HG02870 (cell line): ENCODE measurements at regions not wholly inside any gene's neighbourhood (a gene's known extent, or its start where the extent isn't known, plus 50 kb on each side); places are given as distances from the start of the nearest gene placed in this dataset.

ENCODE experiments used
- ATAC-seq: cut with Tn5 transposase; IDR thresholded peaks from one replicate; pipeline ENCODE4 v1.9.1; 2021; ENCODE audit warnings: mild to moderate bottlenecking, moderate library complexity; ENCODE audit not compliant: unreplicated experiment

DNA sequence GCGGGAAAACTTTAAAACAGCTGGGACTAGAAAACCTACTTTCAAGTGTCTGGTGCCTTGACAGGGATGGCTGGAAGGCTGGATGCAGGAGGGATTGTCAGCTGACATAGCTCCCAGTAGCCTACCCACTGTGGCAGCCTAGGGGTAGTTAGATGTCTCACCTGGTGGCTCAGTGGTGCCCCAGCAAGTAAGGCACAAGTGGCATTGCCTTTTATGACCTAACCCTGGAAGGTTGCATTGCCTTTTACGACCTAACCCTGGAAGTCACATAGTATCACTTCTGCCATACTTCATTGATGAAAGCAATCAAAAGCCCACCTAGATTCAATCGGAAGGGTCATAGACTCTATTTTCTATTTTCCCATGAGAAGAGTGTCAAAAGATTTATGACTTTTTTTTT is 724.7 kb upstream of the TBX3 start:
- ATAC-seq = no peak

GRCh38 chr12:115407723-115408122 is 723.7 kb upstream of the TBX3 start:
- no peak for ATAC-seq

GRCh38 chr12:115407036-115407435 is 723.1 kb upstream of the TBX3 start:
- ATAC-seq = no peak

GRCh38 chr12:115405471-115405860 is 721.5 kb upstream of the TBX3 start:
- no peak for ATAC-seq

GRCh38 chr12:115404761-115405470 is 720.9 kb upstream of the TBX3 start:
- ATAC-seq = no peak

GRCh38 chr12:115403689-115404088 is 719.7 kb upstream of the TBX3 start:
- ATAC-seq = no peak

DNA sequence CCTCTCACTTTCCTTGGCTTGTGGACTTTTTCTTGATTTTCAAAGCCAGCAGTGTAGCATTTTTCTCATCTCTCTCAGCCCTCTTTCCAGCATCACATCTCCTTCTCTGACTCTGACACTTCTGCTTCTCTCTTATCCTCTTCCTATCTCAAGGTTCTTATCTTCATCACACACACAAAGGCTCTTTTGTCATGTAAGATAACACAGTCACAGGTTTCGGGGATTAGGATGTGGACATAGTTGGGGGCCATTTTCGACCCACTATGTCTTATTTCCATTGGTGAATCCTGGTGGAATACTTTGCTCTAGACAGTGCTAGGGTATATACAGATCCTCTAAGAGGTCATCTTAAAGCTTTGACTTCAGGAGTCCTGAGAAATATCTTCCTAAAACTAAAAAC is 719.3 kb upstream of the TBX3 start:
- ATAC-seq = no peak

- ATAC-seq = no peak
These were observed 718.6 kb upstream of the TBX3 start for GRCh38 chr12:115402443-115403180.

GRCh38 chr12:115401761-115402160 is 717.8 kb upstream of the TBX3 start:
- no peak for ATAC-seq

GRCh38 chr12:115400011-115400410 is 716.0 kb upstream of the TBX3 start:
- no peak for ATAC-seq

- ATAC-seq = no peak
These were observed 714.4 kb upstream of the TBX3 start for GRCh38 chr12:115398311-115398781.

DNA sequence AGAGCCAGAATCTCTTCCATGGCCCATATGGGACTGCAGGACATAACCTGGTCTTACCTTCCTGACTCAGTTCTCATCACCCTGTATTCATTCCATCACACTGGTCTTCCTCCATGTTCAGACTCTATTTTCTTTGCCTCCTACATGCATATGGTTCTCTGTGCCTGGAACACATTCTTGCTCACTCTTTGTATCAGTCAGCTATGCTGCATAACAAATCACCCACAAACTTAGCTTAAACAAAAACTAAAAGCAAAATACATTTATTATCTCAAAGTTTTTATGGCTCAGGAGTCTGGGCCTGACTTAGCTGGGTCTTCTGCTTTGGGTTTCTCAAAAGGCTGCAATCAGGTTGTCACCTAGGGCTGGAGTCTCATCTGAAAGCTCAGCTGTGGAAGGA is 712.6 kb upstream of the TBX3 start:
- no peak for ATAC-seq

GRCh38 chr12:115394496-115395220 is 710.7 kb upstream of the TBX3 start:
- ATAC-seq = no peak

GRCh38 chr12:115388139-115388538 is 704.2 kb upstream of the TBX3 start:
- no peak for ATAC-seq

GRCh38 chr12:115387467-115387901 is 703.5 kb upstream of the TBX3 start:
- ATAC-seq = no peak

- ATAC-seq = no peak
These were observed 703.0 kb upstream of the TBX3 start for GRCh38 chr12:115386946-115387345.

DNA sequence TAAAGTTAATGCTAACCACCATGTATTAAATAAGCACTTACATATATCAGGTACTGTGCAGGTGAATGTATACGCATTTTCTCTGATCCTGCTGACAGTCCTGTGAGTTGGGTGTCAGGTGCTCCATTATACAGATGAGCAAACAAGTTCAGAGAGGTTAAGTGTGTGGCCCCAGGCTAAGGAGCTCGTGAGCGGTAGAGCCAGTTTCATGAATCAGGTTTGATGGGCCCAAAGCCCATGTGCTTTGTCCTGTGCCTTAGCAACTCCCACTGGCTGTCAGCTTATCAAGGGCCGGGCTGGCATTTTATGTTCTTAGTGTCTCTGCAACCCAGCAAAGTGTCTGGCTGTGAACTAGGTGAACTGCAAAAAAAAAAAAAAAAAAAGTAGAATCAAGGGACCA is 701.2 kb upstream of the TBX3 start:
- ATAC-seq = no peak

DNA sequence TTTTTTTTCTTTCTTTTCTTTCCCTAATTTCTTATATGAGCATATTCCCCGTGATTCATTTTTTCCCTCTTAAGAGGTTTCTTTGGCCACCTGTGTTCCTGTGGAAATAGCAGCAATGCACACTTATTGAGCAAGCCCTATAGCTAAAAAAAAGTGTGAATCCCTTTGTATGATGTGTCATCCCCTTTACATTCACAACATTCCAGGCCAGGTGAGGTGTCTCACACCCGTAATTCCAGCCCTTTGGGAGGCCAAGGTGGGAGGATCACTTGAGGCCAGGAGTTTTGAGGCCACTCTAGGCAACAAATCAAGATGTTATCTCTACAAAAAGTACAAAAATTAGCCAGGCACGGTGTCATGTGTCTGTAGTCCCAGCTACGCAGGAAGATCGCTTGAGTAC is 700.4 kb upstream of the TBX3 start:
- no peak for ATAC-seq

DNA sequence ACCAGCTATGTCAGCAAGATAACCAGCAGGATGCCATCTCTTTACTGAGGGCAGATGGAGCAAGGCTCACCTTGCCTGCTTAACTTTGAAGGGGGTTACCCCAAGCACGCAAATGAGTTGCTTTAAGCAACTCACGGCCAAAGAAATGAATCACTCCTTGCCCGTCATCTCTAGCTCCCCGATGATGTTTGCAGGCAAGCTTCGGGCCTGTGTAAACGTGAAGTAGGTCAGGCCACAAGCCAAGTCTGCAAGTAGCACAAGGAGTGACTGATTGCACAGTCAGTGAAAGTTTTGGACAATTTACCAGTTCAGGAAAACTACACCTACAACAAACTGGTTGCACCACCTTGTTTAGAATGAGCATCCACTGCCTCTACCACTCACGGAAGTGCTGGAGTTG is 699.7 kb upstream of the TBX3 start:
- ATAC-seq = no peak

DNA sequence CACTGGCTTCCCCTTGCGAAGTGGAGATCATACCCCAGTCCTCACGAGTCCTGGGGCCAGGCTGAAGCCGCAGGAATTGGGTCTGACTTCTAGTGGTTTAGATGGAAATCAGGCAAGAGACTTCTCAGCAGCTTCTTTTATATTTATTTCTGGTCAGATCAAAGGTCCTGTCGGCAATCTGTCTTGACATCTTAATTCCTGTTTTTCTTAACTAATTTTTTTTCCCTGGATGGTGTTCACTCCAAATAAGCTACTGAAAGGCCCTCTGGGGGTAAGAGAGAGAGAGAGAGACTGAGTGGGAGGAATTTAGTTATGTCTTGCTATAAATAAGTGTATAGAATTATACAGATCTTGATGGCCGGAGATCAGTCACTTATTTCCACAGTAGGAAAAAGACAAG is 698.7 kb upstream of the TBX3 start:
- no peak for ATAC-seq

GRCh38 chr12:115380546-115381120 is 696.7 kb upstream of the TBX3 start:
- no peak for ATAC-seq
